ENCODE measurements at regions not wholly inside any gene's neighbourhood (a gene's known extent, or its start where the extent isn't known, plus 50 kb on each side); places are given as distances from the start of the nearest gene placed in this dataset.
"Not testable (repeated sequence)": the region's sequence is repeated elsewhere in the genome, so short reads cannot be mapped to it uniquely, and the experiment has no call there.

DNA sequence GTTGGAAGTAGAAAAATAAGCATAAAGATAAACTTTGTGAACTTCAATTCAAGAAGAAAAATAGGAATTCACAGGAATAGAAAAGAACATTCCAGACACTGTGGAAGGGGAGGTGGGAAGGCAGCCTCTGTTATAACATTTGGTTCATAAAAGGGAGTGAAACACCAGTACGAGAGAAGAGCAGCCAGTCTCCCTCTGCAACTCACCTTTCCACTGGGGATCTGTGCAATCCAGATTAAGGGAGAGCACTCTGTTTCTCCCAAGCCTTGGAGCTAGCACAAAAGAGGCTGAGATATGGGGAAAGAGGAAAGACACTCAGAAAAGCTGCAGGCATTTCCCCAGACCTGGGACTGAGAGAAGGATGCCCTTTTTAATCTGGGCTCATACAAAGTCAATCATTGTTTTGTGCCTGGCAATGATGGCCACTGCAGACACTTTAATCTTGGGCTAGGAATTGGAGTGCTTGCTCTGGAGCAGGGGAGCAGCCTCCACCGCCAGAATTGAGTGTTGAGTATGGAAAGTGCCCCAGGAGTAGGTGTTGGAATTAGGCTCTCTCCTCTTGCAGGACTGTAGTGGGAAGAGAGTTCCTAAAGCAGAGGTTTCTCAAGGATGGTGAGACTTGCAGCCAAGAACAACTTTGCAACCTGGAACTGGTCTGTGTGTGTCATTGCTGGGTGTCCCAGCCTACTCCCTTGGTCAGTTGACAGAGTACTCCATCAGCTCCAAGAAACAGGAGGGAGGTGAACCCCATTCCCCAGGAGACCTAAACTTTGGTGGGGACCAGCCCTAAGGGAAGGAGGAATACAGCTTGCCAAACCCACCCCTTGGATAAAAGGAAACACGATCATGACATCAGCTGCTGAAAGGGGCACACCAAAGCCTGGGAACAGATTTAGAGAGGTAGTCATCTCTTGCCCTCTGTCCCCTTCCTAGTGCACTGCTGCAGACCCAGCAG is 1510.2 kb upstream of the TPTE start:
- intact Hi-C loops (cut with DNase I); H3K27me3 ChIP-seq (ENCODE audit: control insufficient read depth, insufficient read depth, low read length); H3K27ac ChIP-seq (ENCODE audit: low read depth in 2 of 2, low read length in 2 of 2): not testable (repeated sequence)

DNA sequence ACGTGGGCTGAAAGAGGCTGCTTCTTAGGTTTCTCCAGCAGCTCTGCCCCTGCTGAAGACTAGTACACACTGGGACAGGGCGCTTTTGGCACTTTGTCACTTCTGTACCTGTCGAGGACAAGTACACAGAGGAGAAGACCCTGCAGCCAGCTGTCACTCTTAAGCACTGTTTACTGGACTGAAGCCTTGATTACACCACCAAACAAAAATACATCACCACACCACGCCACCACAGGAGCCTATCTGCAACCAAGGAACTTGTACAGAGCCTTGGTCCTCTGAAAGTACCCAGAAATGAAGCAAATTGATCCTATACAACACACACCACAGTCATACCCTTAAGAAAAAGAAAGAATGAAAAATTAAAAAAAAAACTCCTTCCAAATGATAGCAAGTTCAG is 1509.5 kb upstream of the TPTE start:
- DNase-seq; H3K4me1 ChIP-seq (ENCODE audit: control insufficient read depth in 2 of 3, insufficient read depth in 2 of 3, low read depth in 1 of 3, low read length in 3 of 3); FAIRE-seq; H3K27ac ChIP-seq (ENCODE audit: low read depth in 2 of 2, low read length in 2 of 2); intact Hi-C loops (cut with DNase I); H3K9me3 ChIP-seq (ENCODE audit: control insufficient read depth in 2 of 3, insufficient read depth in 1 of 3, low read length in 3 of 3); H3K9ac ChIP-seq (ENCODE audit: low read length in 3 of 3); H3K36me3 ChIP-seq (ENCODE audit: control insufficient read depth in 2 of 3, insufficient read depth in 3 of 3, low read length in 3 of 3); H3K27me3 ChIP-seq (ENCODE audit: control insufficient read depth, insufficient read depth, low read length); H3K4me3 ChIP-seq (ENCODE audit: low read length in 3 of 3): not testable (repeated sequence)

More for the DNA sequence above, 1510.2 kb upstream of the TPTE start:
- H3K9ac ChIP-seq (ENCODE audit: low read length in 3 of 3); H3K4me1 ChIP-seq (ENCODE audit: control insufficient read depth in 2 of 3, insufficient read depth in 2 of 3, low read depth in 1 of 3, low read length in 3 of 3); DNase-seq; H3K9me3 ChIP-seq (ENCODE audit: control insufficient read depth in 2 of 3, insufficient read depth in 1 of 3, low read length in 3 of 3); H3K36me3 ChIP-seq (ENCODE audit: control insufficient read depth in 2 of 3, insufficient read depth in 3 of 3, low read length in 3 of 3); FAIRE-seq; H3K4me3 ChIP-seq (ENCODE audit: low read length in 3 of 3): not testable (repeated sequence)

DNA sequence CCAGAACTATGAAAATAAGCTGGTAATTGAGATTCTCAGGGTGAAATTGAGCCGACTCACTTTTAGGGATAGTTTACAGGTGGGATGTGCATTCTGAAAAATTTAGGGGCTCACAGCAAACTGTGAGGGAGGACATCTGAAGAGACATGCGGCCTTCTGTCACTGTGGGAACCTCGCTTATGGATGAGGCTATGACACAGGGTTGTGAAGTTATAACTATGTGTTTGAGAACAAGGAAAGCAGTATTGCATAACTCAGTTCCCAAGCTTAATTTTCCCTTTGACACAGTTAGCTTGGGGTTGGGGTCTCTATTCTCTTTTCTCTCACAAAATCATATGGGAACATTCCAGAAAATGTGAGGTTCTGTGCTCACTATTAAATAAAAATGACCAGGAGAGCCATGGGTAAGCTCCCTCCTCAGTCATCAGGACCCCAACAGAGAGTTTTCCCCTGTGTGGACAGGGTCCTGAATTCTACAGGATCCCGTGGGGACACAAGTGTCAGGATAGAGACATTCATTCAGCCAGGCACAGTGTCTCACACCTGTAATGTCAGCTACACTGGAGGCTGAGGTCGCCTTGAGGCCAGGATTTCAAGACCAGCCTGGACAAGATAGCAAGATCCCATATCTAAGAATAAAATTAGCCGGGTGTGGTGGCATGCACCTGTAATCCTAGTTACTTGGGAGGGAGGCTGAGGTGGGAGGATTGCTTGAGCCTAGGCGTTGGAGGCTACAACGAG is 1507.7 kb upstream of the TPTE start:
- H3K4me1 ChIP-seq (ENCODE audit: control insufficient read depth in 2 of 3, insufficient read depth in 2 of 3, low read depth in 1 of 3, low read length in 3 of 3); H3K27me3 ChIP-seq (ENCODE audit: control insufficient read depth, insufficient read depth, low read length); H3K9ac ChIP-seq (ENCODE audit: low read length in 3 of 3); intact Hi-C loops (cut with DNase I); H3K36me3 ChIP-seq (ENCODE audit: control insufficient read depth in 2 of 3, insufficient read depth in 3 of 3, low read length in 3 of 3); H3K9me3 ChIP-seq (ENCODE audit: control insufficient read depth in 2 of 3, insufficient read depth in 1 of 3, low read length in 3 of 3); FAIRE-seq; H3K4me3 ChIP-seq (ENCODE audit: low read length in 3 of 3); DNase-seq; H3K27ac ChIP-seq (ENCODE audit: low read depth in 2 of 2, low read length in 2 of 2): not testable (repeated sequence)

DNA sequence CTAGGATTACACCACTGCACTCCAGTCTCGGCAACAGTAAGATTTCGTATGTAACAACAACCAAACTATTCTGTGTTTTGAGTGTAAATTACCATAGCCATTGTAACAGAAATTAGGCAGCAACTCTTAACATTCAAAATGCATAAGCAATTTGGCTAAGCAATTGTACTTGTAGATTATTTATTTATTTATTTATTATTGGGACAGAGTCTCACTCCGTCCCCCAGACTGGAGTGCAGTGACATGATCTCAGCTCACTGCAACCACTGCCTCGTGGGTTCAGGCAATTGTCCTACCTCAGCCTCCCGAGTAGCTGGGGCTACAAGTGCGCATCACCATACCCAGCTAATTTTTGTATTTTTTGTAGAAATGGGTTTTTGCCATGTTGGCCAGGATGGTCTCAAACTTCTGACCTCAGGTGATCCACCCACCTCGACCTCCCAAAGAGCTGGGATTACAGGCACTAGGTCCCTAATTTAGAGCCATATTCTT is 1507.1 kb upstream of the TPTE start:
- H3K4me3 ChIP-seq (ENCODE audit: low read length in 3 of 3); H3K27me3 ChIP-seq (ENCODE audit: control insufficient read depth, insufficient read depth, low read length); intact Hi-C loops (cut with DNase I); FAIRE-seq; DNase-seq; H3K36me3 ChIP-seq (ENCODE audit: control insufficient read depth in 2 of 3, insufficient read depth in 3 of 3, low read length in 3 of 3); H3K4me1 ChIP-seq (ENCODE audit: control insufficient read depth in 2 of 3, insufficient read depth in 2 of 3, low read depth in 1 of 3, low read length in 3 of 3); H3K9me3 ChIP-seq (ENCODE audit: control insufficient read depth in 2 of 3, insufficient read depth in 1 of 3, low read length in 3 of 3); H3K9ac ChIP-seq (ENCODE audit: low read length in 3 of 3); H3K27ac ChIP-seq (ENCODE audit: low read depth in 2 of 2, low read length in 2 of 2): not testable (repeated sequence)

DNA sequence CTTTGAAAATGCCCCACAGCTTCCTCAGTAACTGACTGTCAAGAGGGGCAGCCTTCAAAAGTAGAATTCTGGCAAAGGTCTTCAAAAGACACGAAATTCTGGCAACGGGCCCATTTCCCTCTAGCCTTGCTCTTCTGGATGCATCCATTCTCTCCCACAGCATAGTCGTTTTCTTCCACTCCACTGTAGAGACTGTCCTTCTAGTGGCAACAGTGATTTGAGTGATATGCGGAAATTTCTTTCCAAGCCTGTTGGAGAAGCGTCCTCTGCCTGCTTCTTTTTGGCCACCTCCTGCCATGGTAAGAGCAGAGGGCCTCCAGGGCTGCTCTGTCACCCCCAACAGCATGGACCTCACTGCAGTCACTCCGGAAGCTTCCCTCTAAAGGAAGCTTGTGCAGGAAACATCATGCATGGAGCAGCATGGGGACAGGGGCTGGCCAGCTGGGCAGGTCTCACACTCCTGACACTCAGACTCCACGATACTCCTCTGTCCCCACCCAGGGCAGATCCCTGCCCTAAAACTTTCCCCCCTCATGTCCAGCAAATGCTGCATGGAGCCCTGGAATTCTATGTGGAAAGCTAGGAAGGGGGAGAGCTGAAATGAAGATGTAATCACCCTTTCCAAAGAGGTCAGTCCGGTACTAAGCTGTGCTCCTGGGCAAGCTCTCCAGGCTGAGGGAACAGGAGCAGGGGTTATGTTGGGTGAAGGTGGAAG is 1505.7 kb upstream of the TPTE start:
- FAIRE-seq = not testable (repeated sequence)

DNA sequence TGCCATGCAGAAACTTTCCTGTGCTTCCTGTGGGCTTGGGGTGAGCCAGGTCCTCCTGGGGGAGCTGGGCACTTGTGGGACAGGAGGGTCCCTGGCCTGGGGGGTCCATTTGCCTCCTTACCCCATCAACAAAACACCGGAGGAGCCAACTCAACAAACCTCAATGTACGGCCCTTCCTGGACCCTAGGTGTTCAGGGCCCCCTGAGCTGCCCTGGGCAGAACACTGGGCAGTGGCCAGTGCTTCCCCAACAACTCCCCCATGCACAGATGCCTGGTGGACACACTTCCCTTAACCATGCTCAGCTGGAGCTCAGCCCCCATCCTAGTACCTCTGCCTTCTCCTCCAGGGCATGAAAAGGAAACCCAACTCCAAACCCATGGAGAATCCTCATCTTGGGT is 1504.2 kb upstream of the TPTE start:
- H3K4me3 ChIP-seq (ENCODE audit: low read length in 3 of 3); H3K4me1 ChIP-seq (ENCODE audit: control insufficient read depth in 2 of 3, insufficient read depth in 2 of 3, low read depth in 1 of 3, low read length in 3 of 3); DNase-seq; H3K9ac ChIP-seq (ENCODE audit: low read length in 3 of 3); H3K9me3 ChIP-seq (ENCODE audit: control insufficient read depth in 2 of 3, insufficient read depth in 1 of 3, low read length in 3 of 3); intact Hi-C loops (cut with DNase I); H3K27ac ChIP-seq (ENCODE audit: low read depth in 2 of 2, low read length in 2 of 2); FAIRE-seq; H3K27me3 ChIP-seq (ENCODE audit: control insufficient read depth, insufficient read depth, low read length); H3K36me3 ChIP-seq (ENCODE audit: control insufficient read depth in 2 of 3, insufficient read depth in 3 of 3, low read length in 3 of 3): not testable (repeated sequence)

More for the DNA sequence above, 1505.7 kb upstream of the TPTE start:
- H3K36me3 ChIP-seq (ENCODE audit: control insufficient read depth in 2 of 3, insufficient read depth in 3 of 3, low read length in 3 of 3); H3K27me3 ChIP-seq (ENCODE audit: control insufficient read depth, insufficient read depth, low read length); H3K4me3 ChIP-seq (ENCODE audit: low read length in 3 of 3); H3K9me3 ChIP-seq (ENCODE audit: control insufficient read depth in 2 of 3, insufficient read depth in 1 of 3, low read length in 3 of 3); H3K9ac ChIP-seq (ENCODE audit: low read length in 3 of 3); H3K27ac ChIP-seq (ENCODE audit: low read depth in 2 of 2, low read length in 2 of 2); H3K4me1 ChIP-seq (ENCODE audit: control insufficient read depth in 2 of 3, insufficient read depth in 2 of 3, low read depth in 1 of 3, low read length in 3 of 3); intact Hi-C loops (cut with DNase I); DNase-seq: not testable (repeated sequence)

DNA sequence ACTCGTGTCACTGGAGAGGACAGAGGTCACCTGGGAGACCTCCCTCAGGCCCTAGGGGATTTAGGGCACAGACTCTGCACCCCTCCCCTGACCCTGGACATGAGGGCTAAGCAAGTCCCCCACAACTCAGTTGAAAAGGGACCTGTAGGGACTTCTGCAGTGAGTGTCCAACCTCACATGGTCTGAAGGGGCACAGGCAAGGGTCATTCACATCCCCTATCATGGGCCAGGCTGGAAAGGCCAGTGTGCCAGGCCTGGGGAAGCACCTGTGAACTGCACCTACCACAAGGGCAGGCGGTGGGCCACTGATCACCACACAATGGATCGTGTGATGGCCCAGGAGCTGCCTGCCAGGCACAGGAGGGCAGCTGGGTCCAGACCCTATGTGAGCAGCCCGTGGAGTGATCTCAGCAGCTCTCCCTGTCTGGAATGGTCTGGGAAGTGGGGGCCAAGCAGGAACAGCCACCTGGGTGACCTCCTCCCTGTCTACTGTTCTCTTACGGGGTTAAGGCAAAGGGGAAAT is 1502.6 kb upstream of the TPTE start:
- H3K4me1 ChIP-seq (ENCODE audit: control insufficient read depth in 2 of 3, insufficient read depth in 2 of 3, low read depth in 1 of 3, low read length in 3 of 3); intact Hi-C loops (cut with DNase I); H3K9me3 ChIP-seq (ENCODE audit: control insufficient read depth in 2 of 3, insufficient read depth in 1 of 3, low read length in 3 of 3); FAIRE-seq; H3K9ac ChIP-seq (ENCODE audit: low read length in 3 of 3); H3K36me3 ChIP-seq (ENCODE audit: control insufficient read depth in 2 of 3, insufficient read depth in 3 of 3, low read length in 3 of 3); H3K4me3 ChIP-seq (ENCODE audit: low read length in 3 of 3); H3K27ac ChIP-seq (ENCODE audit: low read depth in 2 of 2, low read length in 2 of 2); DNase-seq; H3K27me3 ChIP-seq (ENCODE audit: control insufficient read depth, insufficient read depth, low read length): not testable (repeated sequence)

All from kidney (tissue), 10 donors.